Osteoblast (primary cell): ENCODE measurements at regions not wholly inside any gene's neighbourhood (a gene's known extent, or its start where the extent isn't known, plus 50 kb on each side); places are given as distances from the start of the nearest gene placed in this dataset.

ENCODE experiments used
- DNase-seq: peaks from one replicate; pipeline ENCODE4 v3.0.0; 2011; ENCODE audit warnings: low spot score, mixed read lengths; ENCODE audit not compliant: insufficient read length; ENCODE audit errors: missing footprints
- H2AFZ ChIP-seq: 2 replicates; pipeline ENCODE4 v1.6.0; 2011; ENCODE audit warnings: mild to moderate bottlenecking, low read length
- H3K27ac ChIP-seq: 2 replicates; pipeline ENCODE4 v1.5.1; 2011; ENCODE audit warnings: mild to moderate bottlenecking, low read depth, low read length, moderate library complexity
- H3K27me3 ChIP-seq: 2 replicates; pipeline ENCODE4 v1.6.0; 2012; ENCODE audit warnings: mild to moderate bottlenecking, control low read depth, inconsistent platforms, low read length, moderate library complexity; ENCODE audit not compliant: insufficient read depth
- H3K36me3 ChIP-seq: 2 replicates; pipeline ENCODE4 v1.5.1; 2011; ENCODE audit warnings: mild to moderate bottlenecking, low read length, control low read depth, moderate library complexity; ENCODE audit not compliant: insufficient read depth
- H3K4me1 ChIP-seq: 2 replicates; pipeline ENCODE4 v1.5.1; 2011; ENCODE audit warnings: mild to moderate bottlenecking, low read length, control low read depth, moderate library complexity; ENCODE audit not compliant: insufficient read depth
- H3K4me2 ChIP-seq: 2 replicates; pipeline ENCODE4 v1.6.0; 2011; ENCODE audit warnings: mild to moderate bottlenecking, low read length; ENCODE audit not compliant: insufficient read depth
- H3K4me3 ChIP-seq: fragments of 200-600 bp; sonication (generic); 3 replicates; pipeline ENCODE4 v1.5.1; 2012; ENCODE audit warnings: mild to moderate bottlenecking, low read length, inconsistent platforms; ENCODE audit not compliant: insufficient read depth
- H3K79me2 ChIP-seq: 2 replicates; pipeline ENCODE4 v1.6.0; 2012; ENCODE audit warnings: mild to moderate bottlenecking, low read length, control low read depth, inconsistent platforms; ENCODE audit not compliant: insufficient read depth
- H3K9me3 ChIP-seq: 2 replicates; pipeline ENCODE4 v1.5.1; 2011; ENCODE audit warnings: low read depth, low read length, control low read depth
- H4K20me1 ChIP-seq: 2 replicates; pipeline ENCODE4 v1.6.0; 2012; ENCODE audit warnings: mild to moderate bottlenecking, low read length, control low read depth; ENCODE audit not compliant: insufficient read depth
- TF ChIP-seq, protein P1 (sequence below): IDR thresholded peaks from 2 replicates; pipeline ENCODE4 v1.5.1; 2011; ENCODE audit warnings: mild to moderate bottlenecking, low read depth, low read length, moderate library complexity; ENCODE audit errors: extremely low read depth

DNA sequence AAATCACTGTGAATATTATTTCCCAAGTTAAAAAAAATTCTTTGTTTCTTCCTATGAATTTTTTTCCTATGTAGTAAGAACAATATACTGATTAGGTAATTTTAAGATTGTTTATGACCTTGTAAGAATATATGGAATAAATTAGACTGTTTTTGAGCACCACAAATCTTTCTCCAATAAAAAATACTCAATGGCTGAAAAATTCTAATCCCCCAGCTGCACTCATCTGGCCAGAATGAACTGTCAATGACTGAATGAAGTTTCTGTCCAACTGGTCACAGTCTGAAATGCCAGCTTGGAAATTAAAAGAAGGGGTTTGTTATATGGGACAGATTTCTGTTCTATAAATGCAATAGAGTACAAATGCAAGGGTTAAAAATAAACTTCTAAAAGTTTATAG, 569.5 kb upstream of the SEMA6A start:
- Histone ChIP-seq H3K27me3 (no peaks in the 10 kb centered on the region), H3K4me2 (no peak overlapping the region), H3K9me3 (no peaks in the 10 kb centered on the region), H3K4me1 (no peaks in the 10 kb centered on the region), H3K79me2 (no peaks in the 10 kb centered on the region), H4K20me1 (no peaks in the 10 kb centered on the region), H3K4me3 (no peak overlapping the region), H3K27ac (no peak overlapping the region), H3K36me3 (no peaks in the 10 kb centered on the region), H2AFZ (no peak overlapping the region)
- no peak for DNase-seq
- TF ChIP-seq, protein P1, sequence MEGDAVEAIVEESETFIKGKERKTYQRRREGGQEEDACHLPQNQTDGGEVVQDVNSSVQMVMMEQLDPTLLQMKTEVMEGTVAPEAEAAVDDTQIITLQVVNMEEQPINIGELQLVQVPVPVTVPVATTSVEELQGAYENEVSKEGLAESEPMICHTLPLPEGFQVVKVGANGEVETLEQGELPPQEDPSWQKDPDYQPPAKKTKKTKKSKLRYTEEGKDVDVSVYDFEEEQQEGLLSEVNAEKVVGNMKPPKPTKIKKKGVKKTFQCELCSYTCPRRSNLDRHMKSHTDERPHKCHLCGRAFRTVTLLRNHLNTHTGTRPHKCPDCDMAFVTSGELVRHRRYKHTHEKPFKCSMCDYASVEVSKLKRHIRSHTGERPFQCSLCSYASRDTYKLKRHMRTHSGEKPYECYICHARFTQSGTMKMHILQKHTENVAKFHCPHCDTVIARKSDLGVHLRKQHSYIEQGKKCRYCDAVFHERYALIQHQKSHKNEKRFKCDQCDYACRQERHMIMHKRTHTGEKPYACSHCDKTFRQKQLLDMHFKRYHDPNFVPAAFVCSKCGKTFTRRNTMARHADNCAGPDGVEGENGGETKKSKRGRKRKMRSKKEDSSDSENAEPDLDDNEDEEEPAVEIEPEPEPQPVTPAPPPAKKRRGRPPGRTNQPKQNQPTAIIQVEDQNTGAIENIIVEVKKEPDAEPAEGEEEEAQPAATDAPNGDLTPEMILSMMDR: no peak

DNA sequence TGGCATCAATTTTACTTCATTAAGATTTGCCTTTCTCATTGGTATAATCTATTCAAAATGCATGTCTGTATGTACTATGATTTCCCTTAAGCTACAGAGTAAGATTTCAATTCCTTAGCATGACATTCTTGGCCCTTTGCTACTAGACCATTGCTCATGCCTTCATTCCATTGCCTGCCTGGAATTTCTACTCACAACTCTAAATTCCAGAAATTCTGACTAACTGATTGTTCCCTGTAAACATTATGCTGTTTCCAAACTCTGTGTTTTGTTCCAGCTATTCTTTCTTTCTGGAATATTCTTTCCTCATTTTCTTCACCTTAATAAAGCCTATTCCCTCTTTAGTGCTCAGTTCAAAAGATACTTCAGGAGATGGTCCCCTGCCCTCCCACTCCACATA, 568.8 kb upstream of the SEMA6A start:
- Histone ChIP-seq H3K27me3 (no peaks in the 10 kb centered on the region), H3K9me3 (no peaks in the 10 kb centered on the region), H3K36me3 (no peaks in the 10 kb centered on the region), H3K4me2 (no peak overlapping the region), H3K4me3 (no peak overlapping the region), H3K27ac (no peak overlapping the region), H4K20me1 (no peaks in the 10 kb centered on the region), H2AFZ (no peak overlapping the region), H3K79me2 (no peaks in the 10 kb centered on the region), H3K4me1 (no peaks in the 10 kb centered on the region)
- DNase-seq: no peak
- TF ChIP-seq, protein P1: no peak

DNA sequence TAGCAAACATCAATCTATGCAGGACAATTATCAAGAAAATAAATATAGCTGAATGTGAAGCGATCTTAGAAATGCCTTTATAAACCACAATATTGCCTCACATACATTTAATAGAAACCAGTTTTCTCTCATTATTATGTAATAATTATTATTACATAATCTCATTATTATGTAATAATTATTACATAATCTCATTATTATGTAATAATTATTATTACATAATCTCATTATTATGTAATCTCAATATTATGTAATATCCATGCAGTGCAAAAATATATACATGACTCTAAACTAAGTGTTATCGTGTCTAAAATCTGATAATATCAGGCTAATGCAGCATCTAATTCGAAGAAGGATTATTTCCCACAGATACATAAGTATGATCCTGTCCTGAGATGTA, 563.9 kb upstream of the SEMA6A start:
- no peak overlapping the region for H3K4me3 ChIP-seq
- H3K36me3 ChIP-seq: no peaks in the 10 kb centered on the region
- DNase-seq: no peak
- no peaks in the 10 kb centered on the region for H3K27me3 ChIP-seq
- no peak overlapping the region for H3K4me2 ChIP-seq
- no peak overlapping the region for H3K27ac ChIP-seq
- no peaks in the 10 kb centered on the region for H4K20me1 ChIP-seq
- no peaks in the 10 kb centered on the region for H3K4me1 ChIP-seq
- TF ChIP-seq, protein P1: no peak
- no peaks in the 10 kb centered on the region for H3K9me3 ChIP-seq
- no peak overlapping the region for H2AFZ ChIP-seq
- H3K79me2 ChIP-seq: no peaks in the 10 kb centered on the region

DNA sequence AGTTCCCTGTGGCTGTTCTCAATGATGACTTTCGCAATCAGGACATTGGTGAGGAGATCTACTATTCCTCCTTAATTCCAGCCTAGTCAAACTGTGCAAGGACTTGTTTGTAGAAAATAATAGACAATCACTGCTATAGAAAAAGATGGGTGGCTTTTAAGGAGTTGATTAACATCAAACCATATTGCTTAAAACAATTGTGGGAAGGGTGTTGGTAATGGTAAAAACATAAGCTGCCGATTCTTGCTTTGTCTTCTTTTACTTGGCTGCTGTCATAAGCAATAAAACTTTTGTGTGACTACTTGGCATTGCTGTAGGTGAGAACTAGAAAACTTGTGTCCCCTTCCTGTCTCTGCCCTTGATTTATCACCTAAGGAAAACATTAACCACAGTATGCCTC, 561.2 kb upstream of the SEMA6A start:
- no peak overlapping the region for H3K27ac ChIP-seq
- DNase-seq: no peak
- no peaks in the 10 kb centered on the region for H3K4me1 ChIP-seq

More for the DNA sequence above, 561.2 kb upstream of the SEMA6A start:
- Histone ChIP-seq H3K27me3 (no peaks in the 10 kb centered on the region), H3K79me2 (no peaks in the 10 kb centered on the region), H3K4me3 (no peak overlapping the region), H2AFZ (no peak overlapping the region), H4K20me1 (no peaks in the 10 kb centered on the region), H3K36me3 (no peaks in the 10 kb centered on the region), H3K4me2 (no peak overlapping the region), H3K9me3 (no peaks in the 10 kb centered on the region)
- TF ChIP-seq, protein P1: no peak
